ENCODE measurements at regions not wholly inside any gene's neighbourhood (a gene's known extent, or its start where the extent isn't known, plus 50 kb on each side); places are given as distances from the start of the nearest gene placed in this dataset.
A peak's percentile ranks its signal among the peaks of the same experiment; 100 is the strongest.

- H3K4me3 ChIP-seq = no peak overlapping the region
- no peaks in the 10 kb centered on the region for H3K36me3 ChIP-seq
- H3K27me3 ChIP-seq = no peaks in the 10 kb centered on the region
- DNase-seq (ENCODE audit: low read depth in 1 of 2, low spot score in 1 of 2) = peak in 1 of 2 donors; percentile 44
- no peaks in the 10 kb centered on the region for H3K9me3 ChIP-seq (ENCODE audit: low read depth)
- H3K4me1 ChIP-seq (ENCODE audit: low read depth) = peaks cover 4% of the 10 kb centered on the region
- H3K27ac ChIP-seq = peak overlapping the region; percentile 82
- no peak for TF ChIP-seq CTCF (IDR thresholded peaks at IDR 0.05; ENCODE audit: low read depth, low read length)
Observed at GRCh38 chr14:87696485-87696884, 296.5 kb downstream of the GALC start.

DNA sequence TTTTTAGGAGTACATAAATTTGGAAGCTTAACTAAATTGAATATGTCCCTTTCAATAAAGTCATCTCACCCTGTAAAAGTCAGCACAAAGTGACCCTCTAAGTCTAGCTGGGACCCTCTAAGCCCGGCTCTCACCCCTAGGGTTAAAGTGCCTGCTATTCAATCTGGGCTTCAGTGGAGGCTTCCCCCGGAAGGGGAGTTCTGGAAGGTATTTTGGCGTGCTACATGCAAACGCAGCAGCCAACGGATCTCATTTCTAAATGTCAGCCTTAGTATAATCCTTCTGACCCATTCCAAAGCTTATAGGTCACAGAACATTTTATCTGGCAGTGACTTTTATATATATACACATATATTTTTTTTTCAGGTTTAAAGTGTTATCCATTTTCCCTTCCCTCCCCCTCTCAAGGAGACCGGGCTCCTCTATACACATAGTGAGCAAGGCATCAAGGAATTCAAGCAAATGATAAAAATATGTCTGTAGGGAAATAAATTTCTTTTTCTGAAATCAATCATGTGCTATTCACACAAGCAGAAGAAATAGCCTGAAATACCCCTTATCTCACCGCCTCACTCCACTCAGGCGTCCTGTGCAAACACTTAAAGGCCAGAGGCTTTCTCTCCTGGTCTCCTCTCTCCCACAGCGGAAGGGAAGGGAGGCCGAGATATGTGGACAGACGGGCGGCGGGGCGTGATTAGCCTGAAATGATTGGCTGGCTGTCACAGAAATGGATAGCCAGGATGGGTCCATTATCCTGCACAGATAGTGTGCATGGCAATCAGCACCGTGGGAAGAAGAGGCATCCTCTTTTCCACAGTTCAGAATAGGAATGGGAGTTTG is 301.7 kb downstream of the GALC start:
- Histone ChIP-seq H3K9me3 (ENCODE audit: low read depth) (no peaks in the 10 kb centered on the region), H3K36me3 (no peaks in the 10 kb centered on the region), H3K4me3 (no peak overlapping the region), H3K27me3 (no peaks in the 10 kb centered on the region), H3K4me1 (ENCODE audit: low read depth) (peaks cover 38% of the 10 kb centered on the region), H3K27ac (peak overlapping the region; percentile 74)
- no peak for TF ChIP-seq CTCF (IDR thresholded peaks at IDR 0.05; ENCODE audit: low read depth, low read length)
- peak in 1 of 2 donors; percentile 43 for DNase-seq (ENCODE audit: low read depth in 1 of 2, low spot score in 1 of 2)

DNA sequence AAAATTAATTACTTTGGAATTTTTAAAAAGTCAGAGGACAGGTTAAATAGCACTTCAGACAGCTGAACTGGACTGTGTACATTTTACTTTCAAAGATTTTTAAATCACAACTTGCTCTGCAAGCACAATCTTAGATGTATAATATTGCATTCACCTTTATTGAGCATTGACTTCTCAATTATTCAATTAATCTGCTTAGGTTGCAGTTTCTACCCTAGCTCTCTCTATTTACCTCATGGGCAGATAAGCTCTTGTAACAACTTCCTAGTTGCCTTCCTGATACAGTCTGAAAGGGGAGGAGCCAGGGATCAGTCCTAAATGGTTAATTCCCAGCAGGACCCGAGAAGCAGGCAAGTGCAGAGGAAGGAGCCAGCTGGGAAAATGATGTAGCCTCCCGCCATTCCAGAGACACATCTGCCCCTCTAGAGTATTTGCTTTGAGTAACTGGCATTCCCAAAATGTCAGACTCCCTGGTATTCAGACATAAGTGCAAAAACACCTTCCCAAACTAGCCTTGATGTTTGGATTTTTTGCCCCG is 302.8 kb downstream of the GALC start:
- Histone ChIP-seq H3K9me3 (ENCODE audit: low read depth) (no peaks in the 10 kb centered on the region), H3K4me1 (ENCODE audit: low read depth) (peaks cover 38% of the 10 kb centered on the region), H3K27ac (peak overlapping the region; percentile 74), H3K36me3 (no peaks in the 10 kb centered on the region), H3K4me3 (no peak overlapping the region), H3K27me3 (no peaks in the 10 kb centered on the region)
- no peak for TF ChIP-seq CTCF (IDR thresholded peaks at IDR 0.05; ENCODE audit: low read depth, low read length)
- DNase-seq (ENCODE audit: low read depth in 1 of 2, low spot score in 1 of 2) = peak in 1 of 2 donors; percentile 44

- Histone ChIP-seq H3K4me3 (no peak overlapping the region), H3K27ac (no peak overlapping the region), H3K27me3 (no peaks in the 10 kb centered on the region), H3K4me1 (ENCODE audit: low read depth) (peaks cover 38% of the 10 kb centered on the region), H3K36me3 (no peaks in the 10 kb centered on the region), H3K9me3 (ENCODE audit: low read depth) (no peaks in the 10 kb centered on the region)
- no peak for TF ChIP-seq CTCF (IDR thresholded peaks at IDR 0.05; ENCODE audit: low read depth, low read length)
- no peak for DNase-seq (ENCODE audit: low read depth in 1 of 2, low spot score in 1 of 2)
Observed at GRCh38 chr14:87688524-87688923, 304.5 kb downstream of the GALC start.

DNA sequence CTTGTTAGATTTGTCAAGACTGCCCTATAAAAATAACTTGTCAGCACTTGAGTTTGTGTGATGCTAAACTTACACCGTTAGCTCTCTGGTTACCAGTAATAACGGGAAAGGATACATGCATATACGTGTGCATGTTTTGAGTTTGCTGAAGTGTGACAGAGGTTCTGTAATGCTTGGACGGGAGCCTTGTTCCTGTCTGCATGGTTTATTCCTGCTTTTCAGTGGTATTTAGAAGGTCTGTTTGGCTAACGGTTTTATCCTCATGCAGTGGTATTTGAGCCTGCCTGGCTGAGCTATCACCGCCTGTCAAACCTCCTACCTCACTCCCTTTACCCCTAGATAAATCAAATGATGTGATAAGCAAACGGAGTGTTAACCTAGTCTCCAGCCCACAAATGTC is 305.6 kb downstream of the GALC start:
- TF ChIP-seq CTCF (IDR thresholded peaks at IDR 0.05; ENCODE audit: low read depth, low read length) = no peak

More for the DNA sequence above, 305.6 kb downstream of the GALC start:
- peaks cover 38% of the 10 kb centered on the region for H3K4me1 ChIP-seq (ENCODE audit: low read depth)
- no peaks in the 10 kb centered on the region for H3K27me3 ChIP-seq
- H3K9me3 ChIP-seq (ENCODE audit: low read depth) = no peaks in the 10 kb centered on the region
- no peak overlapping the region for H3K4me3 ChIP-seq
- peak overlapping the region; percentile 66 for H3K27ac ChIP-seq
- H3K36me3 ChIP-seq = no peaks in the 10 kb centered on the region
- DNase-seq (ENCODE audit: low read depth in 1 of 2, low spot score in 1 of 2) = no peak
